Liver (tissue), 3 donors: ENCODE measurements at regions not wholly inside any gene's neighbourhood (a gene's known extent, or its start where the extent isn't known, plus 50 kb on each side); places are given as distances from the start of the nearest gene placed in this dataset.

Source experiments
- FOXA1 ChIP-seq: IDR thresholded peaks from 2 replicates; pipeline ENCODE4 v1.6.1; 2016; ENCODE audit warnings: antibody characterized with exemption
- GABPA ChIP-seq, 2 donors: IDR thresholded peaks in 1 of 2; conservative IDR thresholded peaks in 1 of 2; 2 replicates each; pipeline ENCODE4 v1.6.1; 2016; ENCODE audit warnings: antibody characterized with exemption in 2 of 2, mild to moderate bottlenecking in 1 of 2, moderate library complexity in 1 of 2
- HNF4G ChIP-seq: IDR thresholded peaks from 2 replicates; pipeline ENCODE4 v1.6.1; 2016; ENCODE audit warnings: antibody characterized with exemption
- SP1 ChIP-seq: IDR thresholded peaks from 2 replicates; pipeline ENCODE4 v1.6.1; 2018; ENCODE audit warnings: antibody characterized with exemption, mild to moderate bottlenecking
- TAF1 ChIP-seq: conservative IDR thresholded peaks from 2 replicates; pipeline ENCODE4 v1.6.1; 2016; ENCODE audit warnings: antibody characterized with exemption, mild to moderate bottlenecking
- TF ChIP-seq, protein P1 (sequence below): fragments of 150-350 bp; IDR thresholded peaks from 2 replicates; pipeline ENCODE4 v1.5.1; 2017; ENCODE audit warnings: improper control_type of control experiment, low read depth, low read length; ENCODE audit not compliant: missing input control
- TF ChIP-seq, protein P2 (sequence below): IDR thresholded peaks from 2 replicates; pipeline ENCODE4 v1.6.1; 2016; ENCODE audit warnings: antibody characterized with exemption, mild to moderate bottlenecking
- TF ChIP-seq, protein P3 (sequence below): IDR thresholded peaks from 2 replicates; pipeline ENCODE4 v1.6.1; 2016; ENCODE audit warnings: antibody characterized with exemption
- TF ChIP-seq, protein P4 (sequence below): IDR thresholded peaks from 2 replicates; pipeline ENCODE4 v1.6.1; 2016; ENCODE audit warnings: antibody characterized with exemption
- donor health status: healthy.
- donor health status: healthy.

DNA sequence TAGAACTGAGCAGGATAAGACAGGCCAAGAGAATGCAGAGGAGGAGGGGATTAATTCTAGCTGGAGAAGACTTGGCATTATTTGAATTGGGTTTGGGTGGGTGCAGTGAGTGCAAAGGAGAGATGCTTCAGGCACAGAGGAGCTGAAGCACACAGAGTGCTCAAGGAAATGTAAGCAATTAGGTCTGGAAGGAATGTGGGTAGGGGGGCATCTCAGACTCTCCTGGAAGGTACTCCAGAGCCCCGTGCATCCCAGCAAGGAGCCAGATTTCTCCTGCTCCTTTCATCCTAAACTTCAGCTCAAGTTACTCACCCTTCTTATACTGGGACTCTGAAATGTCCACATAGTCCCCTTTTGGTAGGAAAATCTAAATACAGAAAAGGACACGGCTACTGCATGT is 143.6 kb upstream of the PFN2 start:
- TF ChIP-seq, protein P1, sequence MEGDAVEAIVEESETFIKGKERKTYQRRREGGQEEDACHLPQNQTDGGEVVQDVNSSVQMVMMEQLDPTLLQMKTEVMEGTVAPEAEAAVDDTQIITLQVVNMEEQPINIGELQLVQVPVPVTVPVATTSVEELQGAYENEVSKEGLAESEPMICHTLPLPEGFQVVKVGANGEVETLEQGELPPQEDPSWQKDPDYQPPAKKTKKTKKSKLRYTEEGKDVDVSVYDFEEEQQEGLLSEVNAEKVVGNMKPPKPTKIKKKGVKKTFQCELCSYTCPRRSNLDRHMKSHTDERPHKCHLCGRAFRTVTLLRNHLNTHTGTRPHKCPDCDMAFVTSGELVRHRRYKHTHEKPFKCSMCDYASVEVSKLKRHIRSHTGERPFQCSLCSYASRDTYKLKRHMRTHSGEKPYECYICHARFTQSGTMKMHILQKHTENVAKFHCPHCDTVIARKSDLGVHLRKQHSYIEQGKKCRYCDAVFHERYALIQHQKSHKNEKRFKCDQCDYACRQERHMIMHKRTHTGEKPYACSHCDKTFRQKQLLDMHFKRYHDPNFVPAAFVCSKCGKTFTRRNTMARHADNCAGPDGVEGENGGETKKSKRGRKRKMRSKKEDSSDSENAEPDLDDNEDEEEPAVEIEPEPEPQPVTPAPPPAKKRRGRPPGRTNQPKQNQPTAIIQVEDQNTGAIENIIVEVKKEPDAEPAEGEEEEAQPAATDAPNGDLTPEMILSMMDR: no peak
- TF ChIP-seq SP1 (no peak), FOXA1 (no peak), GABPA (IDR thresholded peaks at IDR 0.05 in 1 of 2, conservative IDR thresholded peaks at IDR 0.05 in 1 of 2) (no peak), TAF1 (no peak), HNF4G (no peak)
- TF ChIP-seq, protein P2, sequence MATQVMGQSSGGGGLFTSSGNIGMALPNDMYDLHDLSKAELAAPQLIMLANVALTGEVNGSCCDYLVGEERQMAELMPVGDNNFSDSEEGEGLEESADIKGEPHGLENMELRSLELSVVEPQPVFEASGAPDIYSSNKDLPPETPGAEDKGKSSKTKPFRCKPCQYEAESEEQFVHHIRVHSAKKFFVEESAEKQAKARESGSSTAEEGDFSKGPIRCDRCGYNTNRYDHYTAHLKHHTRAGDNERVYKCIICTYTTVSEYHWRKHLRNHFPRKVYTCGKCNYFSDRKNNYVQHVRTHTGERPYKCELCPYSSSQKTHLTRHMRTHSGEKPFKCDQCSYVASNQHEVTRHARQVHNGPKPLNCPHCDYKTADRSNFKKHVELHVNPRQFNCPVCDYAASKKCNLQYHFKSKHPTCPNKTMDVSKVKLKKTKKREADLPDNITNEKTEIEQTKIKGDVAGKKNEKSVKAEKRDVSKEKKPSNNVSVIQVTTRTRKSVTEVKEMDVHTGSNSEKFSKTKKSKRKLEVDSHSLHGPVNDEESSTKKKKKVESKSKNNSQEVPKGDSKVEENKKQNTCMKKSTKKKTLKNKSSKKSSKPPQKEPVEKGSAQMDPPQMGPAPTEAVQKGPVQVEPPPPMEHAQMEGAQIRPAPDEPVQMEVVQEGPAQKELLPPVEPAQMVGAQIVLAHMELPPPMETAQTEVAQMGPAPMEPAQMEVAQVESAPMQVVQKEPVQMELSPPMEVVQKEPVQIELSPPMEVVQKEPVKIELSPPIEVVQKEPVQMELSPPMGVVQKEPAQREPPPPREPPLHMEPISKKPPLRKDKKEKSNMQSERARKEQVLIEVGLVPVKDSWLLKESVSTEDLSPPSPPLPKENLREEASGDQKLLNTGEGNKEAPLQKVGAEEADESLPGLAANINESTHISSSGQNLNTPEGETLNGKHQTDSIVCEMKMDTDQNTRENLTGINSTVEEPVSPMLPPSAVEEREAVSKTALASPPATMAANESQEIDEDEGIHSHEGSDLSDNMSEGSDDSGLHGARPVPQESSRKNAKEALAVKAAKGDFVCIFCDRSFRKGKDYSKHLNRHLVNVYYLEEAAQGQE: no peak
- TF ChIP-seq, protein P3, sequence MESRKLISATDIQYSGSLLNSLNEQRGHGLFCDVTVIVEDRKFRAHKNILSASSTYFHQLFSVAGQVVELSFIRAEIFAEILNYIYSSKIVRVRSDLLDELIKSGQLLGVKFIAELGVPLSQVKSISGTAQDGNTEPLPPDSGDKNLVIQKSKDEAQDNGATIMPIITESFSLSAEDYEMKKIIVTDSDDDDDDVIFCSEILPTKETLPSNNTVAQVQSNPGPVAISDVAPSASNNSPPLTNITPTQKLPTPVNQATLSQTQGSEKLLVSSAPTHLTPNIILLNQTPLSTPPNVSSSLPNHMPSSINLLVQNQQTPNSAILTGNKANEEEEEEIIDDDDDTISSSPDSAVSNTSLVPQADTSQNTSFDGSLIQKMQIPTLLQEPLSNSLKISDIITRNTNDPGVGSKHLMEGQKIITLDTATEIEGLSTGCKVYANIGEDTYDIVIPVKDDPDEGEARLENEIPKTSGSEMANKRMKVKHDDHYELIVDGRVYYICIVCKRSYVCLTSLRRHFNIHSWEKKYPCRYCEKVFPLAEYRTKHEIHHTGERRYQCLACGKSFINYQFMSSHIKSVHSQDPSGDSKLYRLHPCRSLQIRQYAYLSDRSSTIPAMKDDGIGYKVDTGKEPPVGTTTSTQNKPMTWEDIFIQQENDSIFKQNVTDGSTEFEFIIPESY: no peak
- TF ChIP-seq, protein P4, sequence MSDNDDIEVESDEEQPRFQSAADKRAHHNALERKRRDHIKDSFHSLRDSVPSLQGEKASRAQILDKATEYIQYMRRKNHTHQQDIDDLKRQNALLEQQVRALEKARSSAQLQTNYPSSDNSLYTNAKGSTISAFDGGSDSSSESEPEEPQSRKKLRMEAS: no peak
